Type B pancreatic cell (in vitro differentiated cells): ENCODE measurements at regions not wholly inside any gene's neighbourhood (a gene's known extent, or its start where the extent isn't known, plus 50 kb on each side); places are given as distances from the start of the nearest gene placed in this dataset.

Experiments
- DNase-seq: peaks from one replicate; pipeline ENCODE4 v3.0.0; 2021; ENCODE audit warnings: mixed read lengths; ENCODE audit not compliant: unreplicated experiment; ENCODE audit errors: extremely low spot score
- H3K27ac Mint-ChIP-seq: 2 replicates; pipeline ENCODE4 v1.8.0; 2021; ENCODE audit warnings: mild to moderate bottlenecking, mixed read lengths
- H3K27me3 Mint-ChIP-seq: 2 replicates; pipeline ENCODE4 v1.8.0; 2021; ENCODE audit warnings: mixed read lengths
- H3K36me3 Mint-ChIP-seq: 2 replicates; pipeline ENCODE4 v1.8.0; 2021; ENCODE audit warnings: mixed read lengths
- H3K4me1 Mint-ChIP-seq: one replicate; pipeline ENCODE4 v1.8.0; 2021; ENCODE audit warnings: mixed read lengths; ENCODE audit not compliant: unreplicated experiment
- H3K4me3 Mint-ChIP-seq: 2 replicates; pipeline ENCODE4 v1.8.0; 2021; ENCODE audit warnings: mild to moderate bottlenecking, mixed read lengths
- H3K9me3 Mint-ChIP-seq: 2 replicates; pipeline ENCODE4 v1.8.0; 2021; ENCODE audit warnings: mixed read lengths
- CTCF ChIP-seq: fragments of 200-600 bp; sonication (generic); conservative IDR thresholded peaks from 2 replicates; pipeline ENCODE4 v1.5.0; 2021; ENCODE audit warnings: antibody characterized with exemption, mild to moderate bottlenecking

GRCh38 chr1:232688398-232688797 is 58.5 kb upstream of the SIPA1L2 start:
- peaks cover 7% of the 10 kb centered on the region for H3K27me3 Mint-ChIP-seq
- H3K4me3 Mint-ChIP-seq = no peak overlapping the region
- no peak overlapping the region for H3K27ac Mint-ChIP-seq
- DNase-seq = no peak
- H3K9me3 Mint-ChIP-seq = no peaks in the 10 kb centered on the region
- H3K36me3 Mint-ChIP-seq = no peaks in the 10 kb centered on the region
- H3K4me1 Mint-ChIP-seq = peaks cover 24% of the 10 kb centered on the region
- no peak for TF ChIP-seq CTCF

- Mint-ChIP-seq H3K9me3 (no peaks in the 10 kb centered on the region), H3K27me3 (peaks cover 10% of the 10 kb centered on the region), H3K36me3 (no peaks in the 10 kb centered on the region), H3K4me3 (no peak overlapping the region), H3K27ac (no peak overlapping the region), H3K4me1 (peaks cover 13% of the 10 kb centered on the region)
- TF ChIP-seq CTCF = no peak
- DNase-seq = no peak
Measured at GRCh38 chr1:232689711-232690110, 59.8 kb upstream of the SIPA1L2 start.

GRCh38 chr1:232690285-232690935 is 60.5 kb upstream of the SIPA1L2 start:
- peaks cover 10% of the 10 kb centered on the region for H3K27me3 Mint-ChIP-seq
- H3K4me3 Mint-ChIP-seq = no peak overlapping the region
- H3K27ac Mint-ChIP-seq = no peak overlapping the region
- H3K4me1 Mint-ChIP-seq = peaks cover 13% of the 10 kb centered on the region
- no peak for DNase-seq
- H3K36me3 Mint-ChIP-seq = no peaks in the 10 kb centered on the region
- no peak for TF ChIP-seq CTCF
- no peaks in the 10 kb centered on the region for H3K9me3 Mint-ChIP-seq

GRCh38 chr1:232694475-232694874 is 64.5 kb upstream of the SIPA1L2 start:
- Mint-ChIP-seq H3K4me1 (peaks cover 22% of the 10 kb centered on the region), H3K4me3 (no peak overlapping the region), H3K9me3 (no peaks in the 10 kb centered on the region), H3K27me3 (peaks cover 7% of the 10 kb centered on the region), H3K36me3 (no peaks in the 10 kb centered on the region), H3K27ac (no peak overlapping the region)
- no peak for TF ChIP-seq CTCF
- DNase-seq = no peak

GRCh38 chr1:232695621-232696385 is 65.9 kb upstream of the SIPA1L2 start:
- Mint-ChIP-seq H3K36me3 (no peaks in the 10 kb centered on the region), H3K9me3 (no peaks in the 10 kb centered on the region), H3K27ac (no peak overlapping the region), H3K27me3 (peaks cover 5% of the 10 kb centered on the region), H3K4me1 (peaks cover 10% of the 10 kb centered on the region), H3K4me3 (no peak overlapping the region)
- no peak for TF ChIP-seq CTCF
- DNase-seq = no peak
